NCI-H128 (cell line): ENCODE measurements at regions not wholly inside any gene's neighbourhood (a gene's known extent, or its start where the extent isn't known, plus 50 kb on each side); places are given as distances from the start of the nearest gene placed in this dataset.

Source experiments
- DNase-seq: peaks from one replicate; lab custom pipeline; 2025; ENCODE audit not compliant: unreplicated experiment; lab: John Stamatoyannopoulos, UW

- DNase-seq = no peak
These were observed 386.6 kb downstream of the MATN1 start for GRCh38 chr1:30336550-30337323.

GRCh38 chr1:30335997-30336390 lies 387.4 kb downstream of the MATN1 start:
- DNase-seq = no peak

DNA sequence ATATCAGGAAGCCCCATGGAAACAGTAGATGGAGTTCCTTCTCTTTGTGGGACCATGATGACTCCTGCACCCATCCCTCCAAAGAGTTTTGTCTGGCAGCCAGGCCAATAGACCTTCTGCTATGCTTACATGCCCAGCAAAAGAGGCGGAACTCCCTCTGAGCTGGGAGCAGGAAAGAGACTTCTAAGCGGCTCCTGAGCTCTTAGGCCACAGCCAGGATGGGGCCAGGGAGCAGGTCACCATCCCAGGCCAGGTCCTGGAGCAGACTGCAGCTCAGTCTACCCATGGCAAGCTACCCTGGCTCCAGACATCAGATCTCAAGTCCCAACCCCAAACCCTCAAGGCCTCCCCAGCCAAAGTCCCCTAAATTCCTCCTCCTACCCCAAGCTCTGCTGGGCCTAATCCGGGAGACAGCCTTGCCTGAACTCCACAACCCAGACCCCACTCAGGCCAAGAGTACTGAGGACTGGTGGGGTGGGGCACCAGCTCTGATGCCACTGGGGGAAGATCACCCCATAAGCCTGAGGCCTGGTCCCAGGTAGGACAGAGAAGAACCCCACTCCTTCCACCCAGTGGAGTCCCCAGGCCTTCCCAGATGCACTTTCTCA lies 387.9 kb downstream of the MATN1 start:
- no peak for DNase-seq

GRCh38 chr1:30334767-30335166 lies 388.6 kb downstream of the MATN1 start:
- no peak for DNase-seq

DNA sequence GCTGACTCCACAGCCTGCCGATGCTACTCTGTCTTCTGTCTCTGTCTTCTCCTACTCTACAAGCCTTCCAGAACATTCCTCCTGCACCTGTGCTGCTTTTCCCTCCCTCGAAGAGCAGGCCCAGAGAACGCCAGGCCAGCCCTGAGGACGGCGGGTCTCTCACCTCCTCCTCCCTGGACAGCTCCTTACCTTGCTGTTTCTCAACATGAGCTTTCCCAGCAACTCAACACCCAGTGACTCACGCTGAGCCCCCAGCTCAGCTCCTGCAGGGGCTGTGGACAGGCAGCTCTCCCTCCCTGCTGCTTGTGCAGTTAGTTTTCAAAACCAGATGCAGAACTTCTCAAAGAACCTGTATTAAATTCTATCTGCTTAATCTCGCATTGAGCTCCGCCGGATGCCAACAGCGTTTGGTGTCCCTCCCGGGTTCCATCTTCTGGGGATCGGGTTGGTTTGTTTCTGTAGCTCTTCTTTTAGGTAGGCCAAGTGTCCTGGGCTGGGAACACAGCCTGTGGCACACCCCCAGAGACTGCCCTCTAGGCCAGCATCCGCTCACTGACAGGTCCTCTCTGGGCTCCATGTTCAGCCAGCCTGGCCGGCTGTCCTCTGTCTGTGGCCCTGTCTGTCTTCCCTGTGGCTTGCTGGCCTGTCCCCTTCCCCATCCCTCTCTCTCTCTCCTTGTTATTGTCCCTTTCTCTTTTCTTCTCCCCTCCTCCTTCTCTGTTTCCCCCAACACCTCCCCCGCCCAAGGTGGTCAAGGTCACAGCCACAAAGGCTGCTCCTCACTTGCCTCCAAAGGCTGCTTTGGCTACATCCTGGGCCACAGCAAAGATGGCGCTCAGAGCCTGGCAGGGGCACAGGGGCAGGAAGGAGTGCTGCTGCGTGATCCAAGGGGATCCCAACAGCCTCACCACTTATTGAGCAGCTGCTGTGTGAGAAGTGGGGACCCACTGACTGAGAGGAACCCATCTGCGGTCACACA lies 391.0 kb downstream of the MATN1 start:
- DNase-seq = no peak

- DNase-seq = no peak
These were observed 391.8 kb downstream of the MATN1 start for GRCh38 chr1:30331415-30332065.

GRCh38 chr1:30330644-30331043 lies 392.7 kb downstream of the MATN1 start:
- DNase-seq = no peak

DNA sequence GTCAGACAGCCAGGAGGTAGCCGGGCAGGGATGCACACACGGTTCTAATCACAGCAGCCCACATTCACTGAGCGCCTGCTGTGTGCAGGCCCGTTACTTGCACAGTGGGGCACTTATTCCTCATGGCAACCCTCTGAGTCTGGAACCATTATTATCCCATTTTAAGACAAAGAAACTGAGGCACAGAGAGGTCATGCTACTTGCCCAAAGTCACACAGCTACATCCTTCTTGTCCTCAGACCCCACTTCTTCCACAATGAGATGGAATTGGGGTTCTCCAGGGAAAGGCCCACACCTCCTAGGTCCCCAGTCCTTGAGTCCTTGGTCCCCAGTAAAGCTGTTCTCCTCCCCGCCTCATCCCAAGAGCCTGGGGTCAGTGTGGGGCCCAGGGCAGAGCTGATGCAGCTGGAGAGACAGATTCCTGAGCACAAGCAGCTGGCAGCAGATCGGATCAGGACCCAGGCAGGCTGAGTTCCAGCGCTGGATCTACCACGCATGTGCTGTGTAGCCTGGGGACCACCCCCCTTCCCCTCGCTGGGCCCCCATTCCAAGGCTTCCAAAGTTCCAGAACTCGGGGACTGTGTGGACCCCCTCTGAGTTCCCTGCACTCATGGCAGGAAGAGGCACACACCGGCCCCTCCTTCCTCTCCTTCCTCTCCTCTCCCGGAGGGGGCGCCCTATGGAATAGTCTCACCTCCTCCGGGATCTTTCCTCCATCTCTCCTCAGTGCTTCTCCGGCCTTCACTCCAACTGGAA lies 393.4 kb downstream of the MATN1 start:
- DNase-seq = no peak

- DNase-seq = no peak
These were observed 394.1 kb downstream of the MATN1 start for GRCh38 chr1:30329263-30329753.

DNA sequence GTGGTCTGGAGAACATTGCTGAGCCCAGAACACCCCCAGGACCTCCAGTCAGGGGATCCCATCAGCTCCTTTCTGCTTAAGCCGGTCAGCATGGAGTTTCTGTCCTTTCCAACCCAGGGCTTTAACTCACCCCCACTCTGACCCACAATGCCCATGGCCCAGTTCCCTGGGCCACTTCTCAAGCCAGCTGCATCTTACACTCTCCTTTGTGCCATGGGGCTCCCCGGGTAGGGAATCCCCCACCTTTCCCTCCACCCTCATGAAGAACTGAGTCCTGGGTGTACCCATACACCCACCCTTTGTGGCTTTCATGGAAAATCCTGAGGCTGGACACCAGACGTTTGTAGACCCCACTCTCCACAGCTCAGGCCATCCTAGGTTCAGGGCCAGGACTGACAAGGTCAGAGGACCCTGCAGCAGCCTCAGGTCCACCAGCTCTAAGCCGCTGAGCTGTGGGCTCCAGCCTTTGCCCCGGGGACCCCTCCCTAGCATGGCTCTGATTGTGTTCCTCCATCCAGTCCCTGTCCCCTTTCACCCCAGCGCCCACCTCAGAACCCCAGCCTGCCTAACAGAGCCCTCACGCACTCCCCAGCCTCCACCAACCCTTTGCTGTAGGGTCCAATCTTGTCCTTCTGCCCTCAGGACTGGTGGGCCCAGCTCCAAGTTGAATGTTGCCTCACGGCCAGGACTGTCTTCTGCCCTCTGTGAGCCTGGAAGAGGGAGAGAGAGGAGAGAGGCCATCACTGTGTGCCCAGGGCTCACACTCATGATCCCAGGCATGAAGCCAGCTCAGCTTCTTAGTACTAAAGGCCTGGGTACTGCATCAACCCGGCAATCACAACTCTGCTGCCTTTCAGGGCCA lies 394.8 kb downstream of the MATN1 start:
- DNase-seq = no peak

DNA sequence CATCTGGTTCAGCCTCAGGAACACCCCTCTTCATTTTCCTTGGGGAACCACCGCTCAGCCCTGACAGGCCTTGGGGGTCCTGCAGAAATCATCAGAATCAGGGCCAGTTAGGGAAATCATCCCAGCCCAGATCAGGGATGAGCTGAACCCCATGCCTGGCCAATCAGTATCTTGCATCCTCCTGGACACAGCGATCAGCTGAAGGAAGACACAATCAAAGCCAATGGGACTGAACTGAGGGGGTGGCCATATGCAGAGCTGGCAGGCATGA lies 395.4 kb downstream of the MATN1 start:
- DNase-seq = no peak

DNA sequence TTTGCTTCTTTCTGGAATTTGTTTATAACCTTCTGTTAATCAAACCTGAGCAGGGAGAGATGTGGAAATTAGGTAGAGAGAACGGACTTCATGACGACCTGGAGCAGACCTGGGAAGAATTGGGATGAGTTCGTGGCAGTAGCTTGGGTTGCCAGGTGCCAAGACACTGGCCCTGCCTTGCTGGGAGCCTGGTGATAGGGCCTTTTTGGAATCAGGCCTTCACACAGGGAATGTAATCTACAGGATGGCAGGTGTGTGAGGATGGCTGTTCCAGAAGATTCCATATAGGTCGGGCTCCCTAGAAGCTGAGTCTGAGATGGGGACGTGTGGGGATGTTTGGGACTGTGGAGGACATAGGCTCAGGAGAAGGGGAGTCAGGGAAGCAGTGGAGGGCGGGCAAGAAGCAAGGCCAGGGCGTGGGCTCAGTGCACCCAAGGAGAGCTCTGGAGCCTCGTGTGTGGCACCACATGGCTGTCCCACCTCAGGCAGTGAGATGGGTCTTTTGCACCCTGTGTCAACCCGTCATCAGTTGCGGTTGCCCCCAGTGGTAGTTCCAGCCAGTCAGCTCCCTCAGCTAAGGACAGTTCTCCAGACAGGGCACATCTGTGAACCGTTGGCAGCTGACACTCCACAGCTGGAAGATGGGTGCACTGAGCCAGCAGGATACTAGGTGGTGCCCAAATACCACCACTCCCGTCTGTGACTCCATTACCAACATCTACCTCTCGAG lies 395.9 kb downstream of the MATN1 start:
- DNase-seq = no peak

- no peak for DNase-seq
These were observed 397.4 kb downstream of the MATN1 start for GRCh38 chr1:30325999-30326398.

DNA sequence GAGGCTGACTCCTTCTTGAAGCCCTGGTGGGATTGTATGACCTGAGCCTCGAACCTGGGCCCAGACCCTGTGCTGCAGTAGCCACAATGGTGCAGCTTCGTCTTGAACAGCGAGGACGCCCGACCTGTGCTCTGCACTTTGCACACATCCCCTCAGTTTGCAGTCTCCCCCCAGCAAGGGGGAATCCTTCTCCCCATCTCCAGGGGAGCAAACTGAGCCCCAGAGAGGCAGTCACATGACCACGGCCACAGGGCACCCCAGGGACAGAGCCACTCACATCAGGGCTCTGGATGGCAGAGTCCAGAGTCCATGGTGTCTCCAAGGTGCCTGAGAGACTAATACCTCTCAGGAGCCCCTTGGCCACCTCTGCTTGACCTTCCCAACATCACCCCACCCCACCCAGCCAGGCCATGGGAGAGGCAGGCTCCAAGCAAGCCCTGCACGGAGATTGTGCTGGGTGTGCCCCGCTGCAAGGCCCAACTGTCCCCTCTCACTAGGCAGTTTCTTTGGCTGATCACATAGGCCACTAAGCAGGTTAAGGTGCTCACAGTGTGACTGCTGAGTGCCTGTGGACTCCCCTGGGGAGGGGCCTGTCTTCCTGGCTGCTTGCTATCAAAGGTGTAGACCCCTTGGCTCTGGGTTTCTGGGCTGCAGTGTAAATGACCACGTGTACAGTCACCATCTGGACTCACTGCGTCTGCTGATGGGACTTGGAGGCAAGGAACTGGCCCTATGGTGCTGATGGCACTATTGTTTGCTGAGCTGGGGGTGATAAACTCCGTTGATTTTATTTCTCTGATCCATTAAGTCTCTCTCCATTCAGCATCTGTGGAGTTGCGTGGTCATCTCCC lies 398.1 kb downstream of the MATN1 start:
- no peak for DNase-seq

DNA sequence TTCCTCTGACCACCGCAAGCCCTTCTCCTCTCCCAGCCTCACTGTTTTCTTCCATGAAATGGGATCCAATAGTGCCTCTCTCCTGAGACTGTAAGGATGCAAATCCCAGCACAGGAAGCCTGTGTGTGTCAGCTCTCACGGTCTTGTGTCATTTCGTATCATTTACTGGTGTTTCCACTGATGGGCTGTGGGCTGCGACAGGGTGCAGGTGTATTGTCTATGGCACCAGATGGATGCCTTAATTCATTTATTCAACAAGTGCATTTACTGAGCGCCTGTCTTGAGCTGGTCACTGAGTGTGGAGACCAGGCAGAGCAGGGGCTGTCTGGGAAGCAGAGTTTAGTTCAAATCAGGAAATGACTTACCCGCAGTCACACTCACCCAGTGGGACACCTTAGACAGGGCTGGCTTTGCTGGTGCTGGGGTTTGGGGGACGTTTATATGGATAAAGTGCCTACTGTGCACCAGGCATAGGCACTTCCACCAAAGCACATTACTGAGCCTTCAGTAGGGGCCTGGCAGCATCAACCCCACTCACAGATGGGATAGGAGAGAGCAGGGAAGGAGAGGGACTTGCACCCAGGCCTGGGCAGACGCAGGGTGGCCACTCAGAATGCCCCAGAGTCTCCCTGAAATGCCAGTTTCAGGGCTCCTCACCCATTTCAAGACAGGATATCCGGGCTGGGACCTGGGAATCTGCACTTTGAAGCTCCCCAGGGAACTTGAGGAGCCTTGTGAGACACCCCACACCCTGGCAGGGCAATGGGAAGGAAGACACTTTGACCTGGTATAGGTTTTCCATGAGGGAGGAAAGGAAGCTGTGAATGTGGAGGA lies 398.9 kb downstream of the MATN1 start:
- no peak for DNase-seq

DNA sequence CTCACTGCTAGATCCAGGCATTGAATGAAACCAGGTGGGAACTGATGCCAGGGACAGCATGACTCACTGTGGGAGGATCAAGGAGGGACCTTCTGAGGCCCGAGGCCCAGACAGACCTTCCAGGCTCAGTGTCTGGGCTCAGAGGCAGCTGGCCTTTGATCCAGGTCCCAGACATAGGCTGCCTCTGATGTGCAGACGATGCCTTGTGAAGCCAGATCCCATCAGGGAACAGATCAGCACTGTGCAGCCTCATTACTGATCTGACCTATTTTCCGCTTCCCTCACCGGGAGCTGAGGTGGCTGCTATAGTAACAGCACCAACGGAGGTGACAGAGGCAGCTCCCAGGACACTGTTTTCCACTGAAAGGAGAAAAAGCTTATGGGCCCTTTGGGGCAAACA lies 399.5 kb downstream of the MATN1 start:
- DNase-seq = no peak

DNA sequence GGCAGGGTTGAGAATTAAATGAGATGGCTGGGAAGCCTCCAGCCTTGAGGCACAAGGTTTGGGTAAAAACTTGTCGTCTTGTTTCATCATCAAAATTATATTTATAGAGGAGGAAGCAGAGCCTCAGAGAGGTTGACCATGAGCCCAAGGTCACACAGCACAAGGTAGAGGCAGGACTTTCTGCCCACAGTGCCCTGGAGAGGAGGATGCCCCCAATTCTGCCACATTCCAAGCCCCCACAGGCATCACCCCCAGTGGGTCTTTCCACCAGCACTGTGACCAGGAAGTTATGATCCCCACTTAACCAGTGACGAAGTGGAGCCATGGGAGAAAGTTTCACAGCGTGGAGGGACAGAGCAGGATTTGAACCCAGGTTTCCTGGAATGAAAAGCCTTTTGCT lies 400.0 kb downstream of the MATN1 start:
- no peak for DNase-seq
